Neutrophil (primary cell): ENCODE measurements at regions not wholly inside any gene's neighbourhood (a gene's known extent, or its start where the extent isn't known, plus 50 kb on each side); places are given as distances from the start of the nearest gene placed in this dataset.

Source experiments
- H3K27ac ChIP-seq: fragments of 200-600 bp; sonication (generic); 2 replicates; pipeline ENCODE4 v1.5.1; 2016; ENCODE audit warnings: mild to moderate bottlenecking, moderate library complexity
- H3K27me3 ChIP-seq: fragments of 200-600 bp; sonication (generic); 2 replicates; pipeline ENCODE4 v1.6.0; 2016; ENCODE audit warnings: mild to moderate bottlenecking
- H3K36me3 ChIP-seq: fragments of 200-600 bp; sonication (generic); 2 replicates; pipeline ENCODE4 v1.5.1; 2017
- H3K4me1 ChIP-seq, 2 experiments: fragments of 200-600 bp in 1 of 2; sonication (generic) in 1 of 2; 1 replicate in 1 of 2; 2 replicates in 1 of 2; pipeline versions ENCODE4 v1.5.1 to v1.6.1; 2013 to 2016; ENCODE audit warnings: low read depth in 1 of 2, low read length in 1 of 2, mild to moderate bottlenecking in 1 of 2, moderate library complexity in 1 of 2; ENCODE audit not compliant: control insufficient read depth in 1 of 2, insufficient read depth in 1 of 2
- H3K4me3 ChIP-seq, 2 experiments: fragments of 200-600 bp in 1 of 2; sonication (generic) in 1 of 2; 1 replicate in 1 of 2; 2 replicates in 1 of 2; pipeline ENCODE4 v1.5.1; 2013 to 2016; ENCODE audit warnings: low read depth in 1 of 2, low read length in 1 of 2, mild to moderate bottlenecking in 1 of 2, moderate library complexity in 1 of 2
- H3K9me3 ChIP-seq: fragments of 200-600 bp; sonication (generic); 2 replicates; pipeline ENCODE4 v1.5.1; 2016
- TF ChIP-seq, protein P1 (sequence below): fragments of 200-600 bp; sonication (generic); IDR thresholded peaks from 2 replicates; pipeline ENCODE4 v1.5.1; 2016; ENCODE audit warnings: antibody characterized with exemption

DNA sequence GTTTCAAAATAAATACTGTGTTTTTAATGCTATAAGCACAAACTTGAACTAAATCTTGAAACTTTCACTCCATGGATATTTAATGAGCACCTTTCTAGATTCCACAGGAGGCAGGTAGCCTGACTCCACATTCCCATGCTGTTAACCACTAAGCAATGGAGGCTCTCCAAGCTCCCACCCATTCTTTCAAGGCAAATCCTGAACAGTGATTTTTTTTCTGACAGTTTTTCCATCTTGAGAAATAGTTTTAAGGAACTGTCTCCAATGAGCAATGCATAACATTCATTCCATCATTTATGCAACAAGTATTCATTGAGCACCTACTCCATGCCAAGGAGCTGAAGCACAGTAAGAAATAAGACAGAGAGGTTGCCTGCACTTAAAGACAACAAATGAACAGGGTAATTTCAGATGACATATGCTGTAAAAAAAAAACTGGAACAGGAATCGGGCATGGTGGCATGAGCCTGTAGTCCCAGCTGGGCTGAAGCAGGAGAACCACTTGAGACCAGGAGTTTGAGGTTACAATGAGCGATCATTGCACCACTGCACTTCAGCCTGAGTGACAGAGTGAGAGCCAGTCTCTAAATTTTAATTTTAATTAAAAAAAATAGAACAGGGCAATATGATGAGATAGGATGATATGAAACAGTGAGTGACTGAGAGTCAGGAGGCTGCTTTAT, 102.3 kb upstream of the CPSF6 start:
- TF ChIP-seq, protein P1, sequence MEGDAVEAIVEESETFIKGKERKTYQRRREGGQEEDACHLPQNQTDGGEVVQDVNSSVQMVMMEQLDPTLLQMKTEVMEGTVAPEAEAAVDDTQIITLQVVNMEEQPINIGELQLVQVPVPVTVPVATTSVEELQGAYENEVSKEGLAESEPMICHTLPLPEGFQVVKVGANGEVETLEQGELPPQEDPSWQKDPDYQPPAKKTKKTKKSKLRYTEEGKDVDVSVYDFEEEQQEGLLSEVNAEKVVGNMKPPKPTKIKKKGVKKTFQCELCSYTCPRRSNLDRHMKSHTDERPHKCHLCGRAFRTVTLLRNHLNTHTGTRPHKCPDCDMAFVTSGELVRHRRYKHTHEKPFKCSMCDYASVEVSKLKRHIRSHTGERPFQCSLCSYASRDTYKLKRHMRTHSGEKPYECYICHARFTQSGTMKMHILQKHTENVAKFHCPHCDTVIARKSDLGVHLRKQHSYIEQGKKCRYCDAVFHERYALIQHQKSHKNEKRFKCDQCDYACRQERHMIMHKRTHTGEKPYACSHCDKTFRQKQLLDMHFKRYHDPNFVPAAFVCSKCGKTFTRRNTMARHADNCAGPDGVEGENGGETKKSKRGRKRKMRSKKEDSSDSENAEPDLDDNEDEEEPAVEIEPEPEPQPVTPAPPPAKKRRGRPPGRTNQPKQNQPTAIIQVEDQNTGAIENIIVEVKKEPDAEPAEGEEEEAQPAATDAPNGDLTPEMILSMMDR, result no peak
- Histone ChIP-seq H3K4me3 (no peak overlapping the region), H3K36me3 (no peaks in the 10 kb centered on the region), H3K27me3 (no peaks in the 10 kb centered on the region), H3K9me3 (peaks cover 19% of the 10 kb centered on the region), H3K27ac (no peak overlapping the region), H3K4me1 (no peaks in the 10 kb centered on the region)

DNA sequence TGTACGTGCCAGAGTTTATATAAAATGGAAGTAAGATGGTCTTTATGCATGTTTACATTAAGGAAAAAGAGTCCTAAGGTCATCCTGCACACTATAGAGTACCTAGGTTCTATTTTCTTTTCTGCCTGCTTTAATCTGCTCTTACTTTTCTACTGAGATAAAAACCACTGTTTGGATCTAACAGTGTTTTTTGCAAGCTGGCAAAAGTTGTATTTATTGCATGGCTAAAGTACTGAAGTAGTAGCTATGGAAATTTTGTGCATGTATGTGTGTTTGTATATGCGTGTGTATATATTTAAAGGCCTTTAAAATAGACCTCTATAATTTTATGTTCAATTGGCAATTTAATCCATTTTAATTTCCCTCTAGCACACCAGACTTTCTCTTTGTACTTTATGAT, 98.3 kb upstream of the CPSF6 start:
- TF ChIP-seq, protein P1, result no peak
- H3K4me1 ChIP-seq, result no peaks in the 10 kb centered on the region

DNA sequence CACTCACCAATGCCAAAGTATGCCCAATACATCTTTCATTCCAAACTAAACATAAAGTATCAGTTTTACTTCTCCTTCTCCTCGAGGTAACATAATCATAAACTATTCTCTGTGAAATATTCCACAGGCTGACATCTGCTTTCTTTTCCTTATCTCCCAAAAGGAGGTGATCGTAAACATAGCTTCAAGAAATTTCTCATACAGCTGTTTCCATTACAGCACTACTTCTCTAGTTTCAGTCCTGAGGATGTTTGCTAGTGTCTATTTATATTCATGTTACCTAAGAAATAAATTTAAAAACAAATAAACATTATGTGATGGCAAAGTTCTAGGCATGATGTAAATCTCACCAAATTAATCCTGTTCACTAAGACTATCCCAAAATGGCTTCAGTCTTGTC, 90.1 kb upstream of the CPSF6 start:
- Histone ChIP-seq H3K27ac (no peak overlapping the region), H3K27me3 (no peaks in the 10 kb centered on the region), H3K36me3 (no peaks in the 10 kb centered on the region), H3K4me3 (no peak overlapping the region), H3K4me1 (no peaks in the 10 kb centered on the region), H3K9me3 (no peaks in the 10 kb centered on the region)
- TF ChIP-seq, protein P1, result no peak

More for the DNA sequence above, 98.3 kb upstream of the CPSF6 start:
- Histone ChIP-seq H3K9me3 (peaks cover 19% of the 10 kb centered on the region), H3K36me3 (no peaks in the 10 kb centered on the region), H3K27me3 (no peaks in the 10 kb centered on the region), H3K27ac (no peak overlapping the region), H3K4me3 (no peak overlapping the region)

DNA sequence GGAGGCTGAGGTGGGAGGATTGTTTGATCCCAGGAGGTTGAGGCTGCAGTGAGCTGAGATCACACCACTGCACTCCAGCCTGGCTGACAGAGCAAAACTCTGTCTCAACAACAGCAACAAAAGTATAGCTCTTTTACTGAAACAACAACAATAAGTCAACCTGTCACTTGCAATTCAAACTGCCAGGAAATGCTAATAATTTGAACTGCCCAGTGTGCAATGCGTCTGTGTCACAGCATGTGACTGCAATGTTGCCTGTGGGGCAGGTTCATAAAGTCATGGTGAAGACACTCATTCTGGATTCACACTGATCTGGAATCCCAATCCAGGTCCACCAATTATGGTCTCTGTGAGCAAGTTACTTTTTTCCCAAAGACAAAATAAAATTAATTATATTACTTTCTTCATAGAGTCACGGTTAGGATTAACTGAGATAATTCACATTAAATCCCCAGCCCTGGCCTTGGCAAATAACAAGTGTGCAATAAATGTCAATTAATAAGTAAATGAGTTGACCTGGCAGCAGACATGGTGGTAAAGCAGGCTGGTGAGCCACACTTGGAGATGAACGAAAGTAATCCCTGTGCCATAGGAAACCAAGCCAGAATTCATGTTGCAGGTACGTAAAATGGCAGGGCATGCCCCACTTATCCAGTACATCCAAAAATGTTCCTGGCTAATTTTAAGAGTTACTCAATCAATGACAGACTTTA, 89.1 kb upstream of the CPSF6 start:
- H3K27me3 ChIP-seq, result no peaks in the 10 kb centered on the region
- no peaks in the 10 kb centered on the region for H3K36me3 ChIP-seq
- no peaks in the 10 kb centered on the region for H3K9me3 ChIP-seq
- H3K4me1 ChIP-seq, result no peaks in the 10 kb centered on the region
- H3K27ac ChIP-seq, result no peak overlapping the region
- H3K4me3 ChIP-seq, result no peak overlapping the region
- TF ChIP-seq, protein P1, result no peak

DNA sequence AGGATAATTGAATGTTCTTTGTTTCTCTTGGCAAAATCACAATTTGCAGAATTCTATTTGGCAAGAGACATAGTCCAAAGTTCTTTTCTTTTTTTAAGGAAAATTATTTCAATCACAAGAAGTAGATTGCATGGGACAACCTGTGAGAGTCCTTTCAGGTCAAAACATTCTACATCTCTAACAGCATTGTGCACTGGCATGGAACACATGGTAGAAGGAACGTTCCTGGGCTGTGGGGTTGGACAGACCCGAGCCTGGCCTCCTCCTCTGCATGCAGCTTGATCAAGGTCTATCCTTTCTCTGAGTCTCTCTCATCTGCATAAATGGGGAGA, 88.6 kb upstream of the CPSF6 start:
- H3K36me3 ChIP-seq, result no peaks in the 10 kb centered on the region
- H3K27ac ChIP-seq, result no peak overlapping the region
- no peaks in the 10 kb centered on the region for H3K27me3 ChIP-seq
- TF ChIP-seq, protein P1, result no peak
- no peaks in the 10 kb centered on the region for H3K9me3 ChIP-seq
- H3K4me1 ChIP-seq, result no peaks in the 10 kb centered on the region
- H3K4me3 ChIP-seq, result no peak overlapping the region
